Kidney (tissue), 13 donors: ENCODE measurements at regions not wholly inside any gene's neighbourhood (a gene's known extent, or its start where the extent isn't known, plus 50 kb on each side); places are given as distances from the start of the nearest gene placed in this dataset.

Experiments used
- DNase-seq, 5 donors: peaks; one replicate each; pipeline ENCODE4 v3.0.0-alpha.2; 2013 to 2020
- FAIRE-seq: peaks from 2 replicates; lab custom pipeline; 2012; peaks lifted over from hg19 to GRCh38; lab: Jason Lieb, UNC
- H3K27ac ChIP-seq, 2 donors: one replicate each; pipeline ENCODE4 v1.7.0; 2013; ENCODE audit warnings: low read depth in 2 of 2, low read length in 2 of 2, inconsistent platforms in 1 of 2
- H3K27me3 ChIP-seq: one replicate; pipeline ENCODE4 v1.7.1; 2013; ENCODE audit warnings: low read length, inconsistent platforms; ENCODE audit not compliant: control insufficient read depth, insufficient read depth
- H3K36me3 ChIP-seq, 3 donors: one replicate each; pipeline versions ENCODE4 v1.7.0 to v1.7.1; 2013; ENCODE audit warnings: low read length in 3 of 3, control low read depth in 1 of 3, inconsistent platforms in 1 of 3; ENCODE audit not compliant: insufficient read depth in 3 of 3, control insufficient read depth in 2 of 3
- H3K4me1 ChIP-seq, 3 donors: one replicate each; pipeline versions ENCODE4 v1.7.0 to v1.7.1; 2013; ENCODE audit warnings: low read length in 3 of 3, inconsistent platforms in 1 of 3, low read depth in 1 of 3; ENCODE audit not compliant: control insufficient read depth in 2 of 3, insufficient read depth in 2 of 3
- H3K4me3 ChIP-seq, 3 donors: one replicate each; pipeline versions ENCODE4 v1.7.0 to v1.8.1; 2013; ENCODE audit warnings: low read length in 3 of 3, control low read depth in 1 of 3, inconsistent platforms in 1 of 3
- H3K9ac ChIP-seq, 3 donors: one replicate each; pipeline versions ENCODE4 v1.7.0 to v1.7.1; 2013; ENCODE audit warnings: low read length in 3 of 3, control low read depth in 1 of 3, inconsistent platforms in 1 of 3
- H3K9me3 ChIP-seq, 3 donors: one replicate each; pipeline versions ENCODE4 v1.7.0 to v1.7.1; 2013; ENCODE audit warnings: low read length in 3 of 3, control low read depth in 1 of 3, inconsistent platforms in 1 of 3; ENCODE audit not compliant: control insufficient read depth in 2 of 3, insufficient read depth in 1 of 3
- intact Hi-C: fragments of 100-400 bp; cut with DNase I; formaldehyde crosslinking; loops from one replicate; pipeline ENCODE4 v1.11.1; 2022
- TF ChIP-seq, protein P1 (sequence below): IDR thresholded peaks from 3 replicates; pipeline ENCODE4 v1.5.1; 2012; ENCODE audit warnings: mild to moderate bottlenecking, moderate library complexity, borderline replicate concordance; ENCODE audit not compliant: insufficient read depth; ENCODE audit errors: extremely low read depth
- donor health status: control.
- donor health status: control.
- donor health status: control.
- donor health status: control.
- donor health status: control.
- donor health status: DM: yes; HTN: yes; CAD: no.
- donor health status: Normal renal cell carcinoma (clear cell type).

GRCh38 chr2:207296265-207296948 is 130.7 kb upstream of the KLF7 start:
- FAIRE-seq, result no peak

GRCh38 chr2:207300817-207301216 is 135.1 kb upstream of the KLF7 start:
- Histone ChIP-seq H3K36me3 (no peaks in the 10 kb centered on the region), H3K27ac (no peak overlapping the region), H3K27me3 (no peaks in the 10 kb centered on the region), H3K9me3 (no peaks in the 10 kb centered on the region), H3K4me1 (no peaks in the 10 kb centered on the region), H3K4me3 (no peak overlapping the region), H3K9ac (no peak overlapping the region)
- DNase-seq (no peak), FAIRE-seq (no peak)
- TF ChIP-seq, protein P1, sequence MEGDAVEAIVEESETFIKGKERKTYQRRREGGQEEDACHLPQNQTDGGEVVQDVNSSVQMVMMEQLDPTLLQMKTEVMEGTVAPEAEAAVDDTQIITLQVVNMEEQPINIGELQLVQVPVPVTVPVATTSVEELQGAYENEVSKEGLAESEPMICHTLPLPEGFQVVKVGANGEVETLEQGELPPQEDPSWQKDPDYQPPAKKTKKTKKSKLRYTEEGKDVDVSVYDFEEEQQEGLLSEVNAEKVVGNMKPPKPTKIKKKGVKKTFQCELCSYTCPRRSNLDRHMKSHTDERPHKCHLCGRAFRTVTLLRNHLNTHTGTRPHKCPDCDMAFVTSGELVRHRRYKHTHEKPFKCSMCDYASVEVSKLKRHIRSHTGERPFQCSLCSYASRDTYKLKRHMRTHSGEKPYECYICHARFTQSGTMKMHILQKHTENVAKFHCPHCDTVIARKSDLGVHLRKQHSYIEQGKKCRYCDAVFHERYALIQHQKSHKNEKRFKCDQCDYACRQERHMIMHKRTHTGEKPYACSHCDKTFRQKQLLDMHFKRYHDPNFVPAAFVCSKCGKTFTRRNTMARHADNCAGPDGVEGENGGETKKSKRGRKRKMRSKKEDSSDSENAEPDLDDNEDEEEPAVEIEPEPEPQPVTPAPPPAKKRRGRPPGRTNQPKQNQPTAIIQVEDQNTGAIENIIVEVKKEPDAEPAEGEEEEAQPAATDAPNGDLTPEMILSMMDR, result no peak
- intact Hi-C loops, result no loop called here

More at GRCh38 chr2:207296265-207296948, 130.7 kb upstream of the KLF7 start:
- H3K4me1 ChIP-seq, result no peaks in the 10 kb centered on the region
- H3K36me3 ChIP-seq, result no peaks in the 10 kb centered on the region
- no peaks in the 10 kb centered on the region for H3K9me3 ChIP-seq
- intact Hi-C loops, result no loop called here
- no peaks in the 10 kb centered on the region for H3K27me3 ChIP-seq
- H3K9ac ChIP-seq, result no peak overlapping the region
- no peak overlapping the region for H3K27ac ChIP-seq
- TF ChIP-seq, protein P1, result no peak
- no peak for DNase-seq
- no peak overlapping the region for H3K4me3 ChIP-seq

GRCh38 chr2:207304761-207305160 is 139.0 kb upstream of the KLF7 start:
- TF ChIP-seq, protein P1, result no peak
- H3K27ac ChIP-seq, result no peak overlapping the region

More at GRCh38 chr2:207304761-207305160, 139.0 kb upstream of the KLF7 start:
- Histone ChIP-seq H3K4me3 (no peak overlapping the region), H3K9ac (no peak overlapping the region), H3K9me3 (no peaks in the 10 kb centered on the region), H3K4me1 (no peaks in the 10 kb centered on the region), H3K36me3 (no peaks in the 10 kb centered on the region), H3K27me3 (no peaks in the 10 kb centered on the region)
- FAIRE-seq, result no peak
- peak in 2 of 5 donors; percentile 21 to 61 for DNase-seq
- intact Hi-C loops, result no loop called here
